ENCODE measurements at regions not wholly inside any gene's neighbourhood (a gene's known extent, or its start where the extent isn't known, plus 50 kb on each side); places are given as distances from the start of the nearest gene placed in this dataset.
"Not testable (repeated sequence)": the region's sequence is repeated elsewhere in the genome, so short reads cannot be mapped to it uniquely, and the experiment has no call there.

- no peak for TF ChIP-seq MYC (IDR thresholded peaks at IDR 0.05; ENCODE audit: low read depth, low read length)
- no peak for TF ChIP-seq MAX (IDR thresholded peaks at IDR 0.05; ENCODE audit: low read depth, low read length)
- TF ChIP-seq POLR2A (IDR thresholded peaks at IDR 0.05; ENCODE audit: extremely low read depth, insufficient read length) = no peak
- TF ChIP-seq, protein P1, sequence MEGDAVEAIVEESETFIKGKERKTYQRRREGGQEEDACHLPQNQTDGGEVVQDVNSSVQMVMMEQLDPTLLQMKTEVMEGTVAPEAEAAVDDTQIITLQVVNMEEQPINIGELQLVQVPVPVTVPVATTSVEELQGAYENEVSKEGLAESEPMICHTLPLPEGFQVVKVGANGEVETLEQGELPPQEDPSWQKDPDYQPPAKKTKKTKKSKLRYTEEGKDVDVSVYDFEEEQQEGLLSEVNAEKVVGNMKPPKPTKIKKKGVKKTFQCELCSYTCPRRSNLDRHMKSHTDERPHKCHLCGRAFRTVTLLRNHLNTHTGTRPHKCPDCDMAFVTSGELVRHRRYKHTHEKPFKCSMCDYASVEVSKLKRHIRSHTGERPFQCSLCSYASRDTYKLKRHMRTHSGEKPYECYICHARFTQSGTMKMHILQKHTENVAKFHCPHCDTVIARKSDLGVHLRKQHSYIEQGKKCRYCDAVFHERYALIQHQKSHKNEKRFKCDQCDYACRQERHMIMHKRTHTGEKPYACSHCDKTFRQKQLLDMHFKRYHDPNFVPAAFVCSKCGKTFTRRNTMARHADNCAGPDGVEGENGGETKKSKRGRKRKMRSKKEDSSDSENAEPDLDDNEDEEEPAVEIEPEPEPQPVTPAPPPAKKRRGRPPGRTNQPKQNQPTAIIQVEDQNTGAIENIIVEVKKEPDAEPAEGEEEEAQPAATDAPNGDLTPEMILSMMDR (IDR thresholded peaks at IDR 0.05; ENCODE audit: low read depth, low read length) = no peak
- H3K4me3 ChIP-seq (ENCODE audit: low read depth, low read length) = no peak overlapping the region
- DNase-seq (ENCODE audit: low read depth) = no peak
These were observed 436.9 kb upstream of the TMEM132C start for GRCh38 chr12:127830065-127830460.

- TF ChIP-seq POLR2A (IDR thresholded peaks at IDR 0.05; ENCODE audit: extremely low read depth, insufficient read length) (no peak), MYC (IDR thresholded peaks at IDR 0.05; ENCODE audit: low read depth, low read length) (no peak), MAX (IDR thresholded peaks at IDR 0.05; ENCODE audit: low read depth, low read length) (no peak)
- TF ChIP-seq, protein P1 (IDR thresholded peaks at IDR 0.05; ENCODE audit: low read depth, low read length) = no peak
- DNase-seq (ENCODE audit: low read depth) = no peak
- H3K4me3 ChIP-seq (ENCODE audit: low read depth, low read length) = no peak overlapping the region
These were observed 436.2 kb upstream of the TMEM132C start for GRCh38 chr12:127830730-127831129.

DNA sequence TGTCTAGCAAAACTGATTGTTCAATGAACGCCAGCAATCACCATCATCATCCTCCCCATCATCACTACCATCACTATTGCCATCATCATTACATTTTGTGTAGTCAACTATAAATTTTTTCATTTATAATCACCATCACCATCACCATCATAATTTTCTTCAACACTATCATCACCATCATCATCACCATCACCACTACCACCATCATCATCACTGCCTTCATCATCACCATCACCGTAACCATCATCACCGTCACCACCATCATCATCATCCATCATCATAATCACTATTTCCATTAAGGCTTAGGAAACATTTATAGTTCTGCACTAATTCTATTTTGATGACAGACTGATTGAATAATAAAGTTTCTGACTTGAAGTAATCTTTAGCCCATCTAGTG lies 434.8 kb upstream of the TMEM132C start:
- no peak overlapping the region for H3K4me3 ChIP-seq (ENCODE audit: low read depth, low read length)
- no peak for DNase-seq (ENCODE audit: low read depth)
- no peak for TF ChIP-seq MYC (IDR thresholded peaks at IDR 0.05; ENCODE audit: low read depth, low read length)

DNA sequence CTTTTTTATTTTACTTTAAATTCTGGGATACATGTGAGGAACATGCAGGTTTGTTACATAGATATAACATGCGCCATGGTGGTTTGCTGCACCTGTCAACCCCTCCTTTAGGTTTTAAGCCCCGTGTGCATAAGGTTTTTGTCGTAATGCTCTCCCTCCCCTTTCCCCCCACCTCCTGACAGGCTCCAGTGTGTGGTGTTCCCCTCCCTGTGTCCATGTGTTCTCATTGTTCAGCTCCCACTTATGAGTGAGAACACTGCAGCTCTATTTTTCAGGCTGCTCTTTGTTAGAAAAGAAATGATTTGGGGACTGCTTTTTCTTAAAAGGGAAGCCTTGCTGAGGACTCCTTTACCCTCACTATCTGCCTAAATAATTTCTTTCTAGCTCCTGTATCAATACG lies 430.2 kb upstream of the TMEM132C start:
- not testable (repeated sequence) for H3K4me3 ChIP-seq (ENCODE audit: low read depth, low read length); DNase-seq (ENCODE audit: low read depth)

GRCh38 chr12:127857661-127858060 lies 409.3 kb upstream of the TMEM132C start:
- no peak overlapping the region for H3K4me3 ChIP-seq (ENCODE audit: low read depth, low read length)
- TF ChIP-seq, protein P1 (IDR thresholded peaks at IDR 0.05; ENCODE audit: low read depth, low read length) = no peak
- TF ChIP-seq POLR2A (IDR thresholded peaks at IDR 0.05; ENCODE audit: extremely low read depth, insufficient read length) = no peak
- TF ChIP-seq MYC (IDR thresholded peaks at IDR 0.05; ENCODE audit: low read depth, low read length) = no peak
- TF ChIP-seq MAX (IDR thresholded peaks at IDR 0.05; ENCODE audit: low read depth, low read length) = no peak
- DNase-seq (ENCODE audit: low read depth) = no peak

GRCh38 chr12:127860536-127860935 lies 406.4 kb upstream of the TMEM132C start:
- DNase-seq (ENCODE audit: low read depth) = no peak
- H3K4me3 ChIP-seq (ENCODE audit: low read depth, low read length) = no peak overlapping the region
- TF ChIP-seq MAX (IDR thresholded peaks at IDR 0.05; ENCODE audit: low read depth, low read length) (no peak), MYC (IDR thresholded peaks at IDR 0.05; ENCODE audit: low read depth, low read length) (no peak), POLR2A (IDR thresholded peaks at IDR 0.05; ENCODE audit: extremely low read depth, insufficient read length) (no peak)
- TF ChIP-seq, protein P1 (IDR thresholded peaks at IDR 0.05; ENCODE audit: low read depth, low read length) = no peak

DNA sequence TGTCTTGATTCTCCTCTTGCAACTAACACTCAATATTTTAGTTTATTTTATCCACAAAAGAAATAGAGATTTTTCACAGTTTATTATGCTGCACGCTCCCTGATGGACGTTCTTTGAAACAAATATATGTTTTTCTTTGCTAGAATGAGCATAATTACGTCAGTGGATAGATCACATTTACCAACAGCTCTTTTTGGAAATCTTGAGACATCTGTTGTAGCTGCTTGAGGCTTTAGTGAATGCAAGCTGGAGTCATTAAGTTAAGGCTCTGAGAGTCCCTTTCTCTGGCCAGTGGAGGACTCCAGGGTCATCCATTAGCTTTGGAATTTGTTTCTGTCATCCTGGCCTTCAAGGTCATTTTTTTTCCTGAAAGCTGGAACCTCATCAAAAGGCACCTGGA lies 405.6 kb upstream of the TMEM132C start:
- no peak for DNase-seq (ENCODE audit: low read depth)
- no peak overlapping the region for H3K4me3 ChIP-seq (ENCODE audit: low read depth, low read length)
- TF ChIP-seq POLR2A (IDR thresholded peaks at IDR 0.05; ENCODE audit: extremely low read depth, insufficient read length) (no peak), MYC (IDR thresholded peaks at IDR 0.05; ENCODE audit: low read depth, low read length) (no peak), MAX (IDR thresholded peaks at IDR 0.05; ENCODE audit: low read depth, low read length) (no peak)
- TF ChIP-seq, protein P1 (IDR thresholded peaks at IDR 0.05; ENCODE audit: low read depth, low read length) = no peak
